ENCODE measurements at regions not wholly inside any gene's neighbourhood (a gene's known extent, or its start where the extent isn't known, plus 50 kb on each side); places are given as distances from the start of the nearest gene placed in this dataset.

DNA sequence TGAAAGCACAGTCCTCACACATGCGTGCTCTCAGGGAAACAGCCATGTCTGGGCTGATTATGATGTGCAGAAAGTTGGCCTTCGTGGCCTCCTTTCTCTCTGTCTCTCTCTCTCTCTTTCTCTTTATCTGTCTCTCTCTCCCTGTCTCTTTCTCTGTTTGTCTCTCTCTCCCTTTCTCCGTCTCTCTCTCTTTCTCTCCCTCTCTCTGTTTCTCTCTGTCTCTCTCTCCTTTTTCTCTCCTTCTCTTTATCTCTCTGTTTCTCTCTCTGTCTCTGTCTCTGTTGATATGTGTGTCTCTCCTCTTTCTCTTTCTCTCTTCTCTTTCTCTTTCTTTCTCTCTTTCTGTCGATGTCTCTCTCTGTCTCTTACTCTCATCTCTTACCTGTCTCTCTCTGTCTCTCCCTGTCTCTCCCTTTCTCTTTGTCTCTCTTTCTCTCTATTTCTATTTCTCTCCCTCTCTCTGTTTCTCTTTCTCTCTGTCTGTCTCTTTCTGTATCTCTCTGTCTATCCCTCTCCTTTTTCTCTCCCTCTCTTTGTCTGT is 105.4 kb upstream of the MPP7 start:
- no peaks in the 10 kb centered on the region for H3K36me3 ChIP-seq (replicated peaks; ENCODE audit: control insufficient read depth, insufficient read depth, low read length)
- no peaks in the 10 kb centered on the region for H3K27me3 ChIP-seq (ENCODE audit: control insufficient read depth, insufficient read depth, low read length)
- H3K4me3 ChIP-seq (ENCODE audit: insufficient read depth, low read depth, low read length), result no peak overlapping the region
- DNase-seq, result no peak

DNA sequence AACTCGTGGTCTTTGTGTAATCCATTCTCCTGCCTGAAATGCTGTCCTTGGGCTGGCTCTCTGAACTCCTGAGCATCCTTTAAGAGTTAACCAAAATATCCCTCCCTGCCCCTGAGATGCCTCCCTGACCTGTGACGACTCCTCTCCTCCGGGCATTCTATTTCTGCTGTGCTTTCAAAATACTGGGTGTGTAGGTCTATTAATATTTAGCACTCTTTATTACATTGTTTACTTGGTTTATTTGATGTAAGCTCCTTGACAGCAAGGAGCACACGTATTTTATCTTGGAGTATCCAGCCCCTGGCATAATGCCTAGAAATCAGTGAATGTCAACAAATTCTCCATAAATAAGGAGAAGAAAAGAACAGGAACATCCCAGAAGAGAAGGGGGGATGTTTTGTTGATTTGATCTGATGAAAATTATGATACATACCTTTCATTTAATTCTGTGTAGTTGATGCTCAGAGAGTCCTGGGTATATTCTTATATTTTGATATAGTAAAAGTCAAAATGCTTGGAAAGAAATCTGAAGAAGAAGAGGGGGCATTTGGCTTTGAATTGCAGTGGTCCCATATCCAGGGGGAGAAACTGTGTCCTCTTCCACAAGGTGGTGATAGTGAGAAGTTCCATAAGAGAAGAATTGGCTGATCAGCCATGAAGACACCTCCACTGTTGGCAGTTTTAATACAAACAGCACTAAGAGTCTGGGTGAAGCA is 107.7 kb upstream of the MPP7 start:
- H3K36me3 ChIP-seq (replicated peaks; ENCODE audit: control insufficient read depth, insufficient read depth, low read length), result no peaks in the 10 kb centered on the region
- H3K4me3 ChIP-seq (ENCODE audit: insufficient read depth, low read depth, low read length), result no peak overlapping the region
- peak; percentile 44 for DNase-seq

DNA sequence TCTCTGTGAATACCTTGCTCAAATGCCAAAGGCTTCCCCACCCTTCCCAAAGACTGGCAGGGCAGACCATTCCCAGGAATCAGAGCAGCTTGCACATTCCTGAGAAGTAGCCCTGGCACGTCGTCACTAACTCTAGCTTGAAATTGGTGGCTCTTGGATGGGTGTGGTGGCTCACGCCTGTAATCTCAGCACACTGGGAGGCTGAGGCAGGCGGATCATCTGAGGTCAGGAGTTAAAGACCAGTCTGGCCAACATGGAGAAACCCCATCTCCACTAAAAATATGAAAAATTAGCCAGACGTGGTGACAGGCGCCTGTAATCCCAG is 108.2 kb upstream of the MPP7 start:
- DNase-seq, result no peak
- Histone ChIP-seq H3K27me3 (ENCODE audit: control insufficient read depth, insufficient read depth, low read length) (no peaks in the 10 kb centered on the region), H3K36me3 (replicated peaks; ENCODE audit: control insufficient read depth, insufficient read depth, low read length) (no peaks in the 10 kb centered on the region), H3K4me3 (ENCODE audit: insufficient read depth, low read depth, low read length) (no peak overlapping the region)

More for the DNA sequence above, 107.7 kb upstream of the MPP7 start:
- H3K27me3 ChIP-seq (ENCODE audit: control insufficient read depth, insufficient read depth, low read length), result no peaks in the 10 kb centered on the region

DNA sequence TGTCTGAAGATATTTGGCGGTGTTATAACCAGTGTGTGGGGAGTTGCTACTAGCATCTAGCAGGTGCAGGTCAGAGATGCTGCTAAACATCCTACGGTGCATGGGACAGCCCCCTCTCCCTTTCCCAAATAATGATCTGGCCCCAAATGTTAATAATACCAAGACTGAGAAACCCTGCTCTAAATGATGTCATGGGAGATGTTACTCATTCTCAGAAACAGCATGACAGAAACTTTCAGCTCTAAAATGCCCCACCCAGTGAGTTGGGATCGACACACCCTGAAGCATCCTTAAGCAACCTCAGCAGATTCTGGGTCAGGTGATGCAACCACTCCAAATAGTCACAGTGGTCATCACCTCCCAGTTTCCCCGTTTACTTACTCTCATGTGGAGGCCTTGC is 108.8 kb upstream of the MPP7 start:
- no peaks in the 10 kb centered on the region for H3K27me3 ChIP-seq (ENCODE audit: control insufficient read depth, insufficient read depth, low read length)
- no peak for DNase-seq
- H3K4me3 ChIP-seq (ENCODE audit: insufficient read depth, low read depth, low read length), result no peak overlapping the region
- no peaks in the 10 kb centered on the region for H3K36me3 ChIP-seq (replicated peaks; ENCODE audit: control insufficient read depth, insufficient read depth, low read length)

- no peaks in the 10 kb centered on the region for H3K27me3 ChIP-seq (ENCODE audit: control insufficient read depth, insufficient read depth, low read length)
- H3K4me3 ChIP-seq (ENCODE audit: insufficient read depth, low read depth, low read length), result no peak overlapping the region
- H3K36me3 ChIP-seq (replicated peaks; ENCODE audit: control insufficient read depth, insufficient read depth, low read length), result no peaks in the 10 kb centered on the region
- no peak for DNase-seq
These were observed 114.8 kb upstream of the WAC start for GRCh38 chr10:28418069-28418468.

DNA sequence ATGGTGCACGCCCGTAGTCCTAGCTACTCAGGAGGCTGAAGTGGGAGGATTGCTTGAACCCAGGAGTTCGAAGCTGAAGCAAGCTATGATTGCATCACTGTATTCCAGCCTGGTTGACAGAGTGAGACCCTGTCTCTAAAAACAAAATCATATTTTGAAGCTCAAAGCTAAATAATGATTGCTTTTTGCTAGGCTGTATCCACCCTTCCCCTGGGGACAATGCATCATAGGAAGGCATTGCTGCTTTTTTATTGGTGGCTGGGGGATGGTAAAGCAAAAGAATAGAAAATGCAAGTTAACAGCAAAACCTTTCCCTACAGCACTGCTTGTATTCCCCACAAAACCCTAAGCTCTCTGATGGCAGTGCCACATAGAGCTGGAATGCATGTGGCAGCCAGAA is 107.5 kb upstream of the WAC start:
- Histone ChIP-seq H3K36me3 (replicated peaks; ENCODE audit: control insufficient read depth, insufficient read depth, low read length) (no peaks in the 10 kb centered on the region), H3K27me3 (ENCODE audit: control insufficient read depth, insufficient read depth, low read length) (no peaks in the 10 kb centered on the region), H3K4me3 (ENCODE audit: insufficient read depth, low read depth, low read length) (no peak overlapping the region)
- DNase-seq, result no peak

GRCh38 chr10:28426392-28427159 is 106.3 kb upstream of the WAC start:
- Histone ChIP-seq H3K36me3 (replicated peaks; ENCODE audit: control insufficient read depth, insufficient read depth, low read length) (no peaks in the 10 kb centered on the region), H3K4me3 (ENCODE audit: insufficient read depth, low read depth, low read length) (no peak overlapping the region)

GRCh38 chr10:28427376-28427775 is 105.5 kb upstream of the WAC start:
- H3K4me3 ChIP-seq (ENCODE audit: insufficient read depth, low read depth, low read length), result no peak overlapping the region
- DNase-seq, result no peak
- no peaks in the 10 kb centered on the region for H3K27me3 ChIP-seq (ENCODE audit: control insufficient read depth, insufficient read depth, low read length)
- H3K36me3 ChIP-seq (replicated peaks; ENCODE audit: control insufficient read depth, insufficient read depth, low read length), result no peaks in the 10 kb centered on the region

More at GRCh38 chr10:28426392-28427159, 106.3 kb upstream of the WAC start:
- no peaks in the 10 kb centered on the region for H3K27me3 ChIP-seq (ENCODE audit: control insufficient read depth, insufficient read depth, low read length)
- DNase-seq, result no peak

DNA sequence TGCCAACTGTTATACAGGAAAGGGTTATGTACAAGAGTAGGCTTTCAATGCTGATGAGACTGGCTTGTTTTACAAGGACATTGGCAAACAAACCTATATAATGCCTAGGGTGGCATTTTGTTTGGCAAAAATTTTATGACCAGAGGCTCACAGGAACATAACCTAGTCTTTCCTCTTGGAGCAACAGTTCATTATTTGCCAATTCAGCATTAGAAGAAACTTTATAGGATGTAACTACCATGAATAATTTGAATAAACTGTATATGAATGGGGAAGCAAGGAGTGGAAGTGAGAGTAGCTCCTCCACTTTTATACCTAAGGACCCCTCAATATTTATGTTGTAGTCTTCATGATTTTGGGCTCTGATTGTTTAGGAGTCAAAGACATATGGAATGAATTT is 103.9 kb upstream of the WAC start:
- Histone ChIP-seq H3K36me3 (replicated peaks; ENCODE audit: control insufficient read depth, insufficient read depth, low read length) (no peaks in the 10 kb centered on the region), H3K4me3 (ENCODE audit: insufficient read depth, low read depth, low read length) (no peak overlapping the region), H3K27me3 (ENCODE audit: control insufficient read depth, insufficient read depth, low read length) (no peaks in the 10 kb centered on the region)
- no peak for DNase-seq

DNA sequence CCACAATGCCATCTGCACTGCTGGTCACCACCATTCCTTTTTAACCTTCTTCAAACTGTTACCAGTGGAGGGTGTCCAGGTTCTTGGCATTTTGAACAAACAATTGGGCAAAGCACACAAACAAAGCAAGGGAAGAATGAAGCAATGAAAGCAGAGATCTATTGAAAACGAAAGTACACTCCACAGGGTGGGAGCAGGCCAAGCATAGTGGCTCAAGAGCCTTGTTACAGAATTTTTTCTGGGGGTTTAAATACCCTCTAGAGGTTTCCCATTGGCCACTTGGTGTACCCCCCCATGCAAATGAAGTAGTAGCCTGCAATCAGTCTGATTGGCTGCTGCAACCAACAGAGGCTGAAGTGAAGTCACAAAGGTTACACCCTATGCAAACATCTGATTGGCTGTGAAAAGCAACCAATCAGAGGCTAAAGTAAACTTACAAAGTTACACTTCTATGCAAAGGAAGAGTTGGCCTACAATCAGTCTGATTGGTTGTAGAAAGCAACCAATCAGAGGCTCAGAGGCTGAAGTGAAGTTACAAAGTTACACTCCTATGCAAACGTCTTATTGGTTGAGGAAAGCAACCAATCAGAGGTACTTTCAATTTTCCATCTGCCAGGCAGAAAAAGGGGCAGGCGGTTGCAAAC is 103.2 kb upstream of the WAC start:
- DNase-seq, result no peak

DNA sequence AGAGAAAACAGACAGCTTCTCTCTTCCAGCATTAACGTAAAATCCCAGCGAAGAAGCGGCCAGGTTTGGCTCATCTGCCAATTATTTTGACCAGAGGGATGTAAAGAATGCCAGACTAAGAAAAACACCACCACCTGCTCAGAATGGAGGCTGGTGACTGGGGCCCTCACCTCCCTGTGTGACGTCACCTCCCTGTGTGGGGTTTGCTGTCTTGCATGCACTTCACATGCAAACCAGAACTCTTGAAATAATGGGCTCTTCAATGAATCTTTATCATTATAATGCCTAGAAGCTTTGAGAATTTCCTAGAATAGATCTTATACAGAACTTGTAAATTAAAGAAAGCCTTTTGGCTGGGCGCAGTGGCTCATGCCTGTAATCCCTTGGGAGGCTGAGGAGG is 101.8 kb upstream of the WAC start:
- Histone ChIP-seq H3K4me3 (ENCODE audit: insufficient read depth, low read depth, low read length) (no peak overlapping the region), H3K36me3 (replicated peaks; ENCODE audit: control insufficient read depth, insufficient read depth, low read length) (no peaks in the 10 kb centered on the region), H3K27me3 (ENCODE audit: control insufficient read depth, insufficient read depth, low read length) (no peaks in the 10 kb centered on the region)
- DNase-seq, result peak; percentile 12

More for the DNA sequence above, 103.2 kb upstream of the WAC start:
- Histone ChIP-seq H3K36me3 (replicated peaks; ENCODE audit: control insufficient read depth, insufficient read depth, low read length) (no peaks in the 10 kb centered on the region), H3K4me3 (ENCODE audit: insufficient read depth, low read depth, low read length) (no peak overlapping the region), H3K27me3 (ENCODE audit: control insufficient read depth, insufficient read depth, low read length) (no peaks in the 10 kb centered on the region)

DNA sequence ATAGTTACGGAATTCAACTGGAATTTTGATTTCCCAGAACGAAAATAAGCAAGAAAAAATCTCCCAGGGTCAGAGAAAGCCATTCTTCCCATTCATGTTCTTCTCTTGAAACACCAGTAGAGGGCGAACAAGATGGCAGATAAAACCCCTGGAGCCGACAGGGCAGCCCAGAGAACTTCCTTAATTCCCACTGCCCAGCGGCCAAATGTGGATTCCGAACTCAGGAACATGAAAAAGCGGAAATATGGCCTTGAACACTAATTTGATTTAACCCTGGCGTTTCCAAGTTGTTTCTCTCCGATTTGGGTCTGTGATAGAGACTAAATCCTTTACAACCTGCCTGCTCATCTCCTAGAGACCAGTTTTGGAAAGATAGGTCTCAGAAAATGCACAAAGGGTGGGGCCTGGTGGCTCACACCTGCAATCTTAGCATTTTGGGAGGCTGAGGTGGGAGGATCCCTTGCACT is 100.7 kb upstream of the WAC start:
- Histone ChIP-seq H3K36me3 (replicated peaks; ENCODE audit: control insufficient read depth, insufficient read depth, low read length) (no peaks in the 10 kb centered on the region), H3K27me3 (ENCODE audit: control insufficient read depth, insufficient read depth, low read length) (no peaks in the 10 kb centered on the region), H3K4me3 (ENCODE audit: insufficient read depth, low read depth, low read length) (no peak overlapping the region)
- DNase-seq, result peak; percentile 65

DNA sequence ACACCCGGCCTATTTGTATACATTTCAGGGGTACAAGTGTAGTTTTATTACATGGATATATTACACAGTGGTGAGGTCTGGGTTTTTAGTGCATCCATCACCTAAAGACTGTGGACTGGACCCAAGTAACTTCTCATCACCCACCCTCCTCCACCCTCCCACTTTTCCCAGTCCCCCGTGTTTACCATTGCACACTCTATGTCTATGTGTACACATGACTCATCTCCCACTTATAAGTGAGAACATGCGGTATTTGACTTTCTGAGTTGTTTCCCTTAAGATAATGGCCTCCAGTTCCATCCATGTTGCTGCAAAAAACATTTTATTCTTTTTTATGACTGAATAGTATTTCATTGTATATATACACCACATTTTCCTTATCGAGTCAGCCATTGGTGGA is 98.9 kb upstream of the WAC start:
- Histone ChIP-seq H3K27me3 (ENCODE audit: control insufficient read depth, insufficient read depth, low read length) (no peaks in the 10 kb centered on the region), H3K4me3 (ENCODE audit: insufficient read depth, low read depth, low read length) (no peak overlapping the region), H3K36me3 (replicated peaks; ENCODE audit: control insufficient read depth, insufficient read depth, low read length) (no peaks in the 10 kb centered on the region)
- DNase-seq, result no peak

DNA sequence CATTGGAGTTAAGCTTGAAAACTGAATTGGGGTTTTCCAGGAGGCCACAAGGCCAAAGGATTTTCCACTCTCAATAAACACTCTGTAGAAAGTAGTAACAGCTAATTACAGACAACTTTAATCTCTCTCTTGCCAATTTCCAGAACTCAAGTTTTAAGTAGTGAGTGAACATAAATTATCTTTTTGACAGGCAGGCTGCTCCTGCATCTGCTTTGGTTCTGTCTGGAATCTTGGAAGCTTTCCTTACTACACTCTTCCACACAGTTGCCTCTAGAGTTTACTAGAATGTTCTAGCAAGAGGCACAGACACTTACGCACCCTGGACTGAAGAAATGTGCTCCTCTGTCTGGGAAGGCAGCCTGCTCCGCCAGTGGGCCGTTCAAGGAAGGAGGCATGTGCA is 90.5 kb upstream of the WAC start:
- DNase-seq, result no peak
- no peak overlapping the region for H3K4me3 ChIP-seq (ENCODE audit: insufficient read depth, low read depth, low read length)

DNA sequence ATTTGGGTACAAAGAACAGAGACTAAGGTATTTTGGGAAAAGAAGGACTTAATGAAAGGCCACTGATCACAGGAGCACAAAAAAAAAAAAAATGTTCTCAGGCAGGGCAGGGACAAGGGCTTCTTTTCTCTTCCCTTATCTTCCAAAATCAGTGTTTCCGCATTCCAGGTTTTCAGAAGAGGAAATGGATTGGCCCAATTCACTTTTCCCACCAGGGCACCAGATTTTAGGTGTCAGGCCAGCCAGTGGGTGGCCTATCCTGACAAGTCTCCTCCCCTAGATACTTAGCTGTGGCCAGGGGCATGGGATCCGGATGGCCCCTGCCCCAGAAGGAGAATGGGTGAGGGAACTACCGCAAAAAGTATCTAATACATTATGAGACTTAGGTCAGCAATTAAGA is 88.9 kb upstream of the WAC start:
- peak; percentile 18 for DNase-seq
- Histone ChIP-seq H3K36me3 (replicated peaks; ENCODE audit: control insufficient read depth, insufficient read depth, low read length) (no peaks in the 10 kb centered on the region), H3K4me3 (ENCODE audit: insufficient read depth, low read depth, low read length) (no peak overlapping the region), H3K27me3 (ENCODE audit: control insufficient read depth, insufficient read depth, low read length) (no peaks in the 10 kb centered on the region)

More for the DNA sequence above, 90.5 kb upstream of the WAC start:
- no peaks in the 10 kb centered on the region for H3K27me3 ChIP-seq (ENCODE audit: control insufficient read depth, insufficient read depth, low read length)
- no peaks in the 10 kb centered on the region for H3K36me3 ChIP-seq (replicated peaks; ENCODE audit: control insufficient read depth, insufficient read depth, low read length)

All from H7 (cell line).